ENCODE measurements at regions not wholly inside any gene's neighbourhood (a gene's known extent, or its start where the extent isn't known, plus 50 kb on each side); places are given as distances from the start of the nearest gene placed in this dataset.

DNA sequence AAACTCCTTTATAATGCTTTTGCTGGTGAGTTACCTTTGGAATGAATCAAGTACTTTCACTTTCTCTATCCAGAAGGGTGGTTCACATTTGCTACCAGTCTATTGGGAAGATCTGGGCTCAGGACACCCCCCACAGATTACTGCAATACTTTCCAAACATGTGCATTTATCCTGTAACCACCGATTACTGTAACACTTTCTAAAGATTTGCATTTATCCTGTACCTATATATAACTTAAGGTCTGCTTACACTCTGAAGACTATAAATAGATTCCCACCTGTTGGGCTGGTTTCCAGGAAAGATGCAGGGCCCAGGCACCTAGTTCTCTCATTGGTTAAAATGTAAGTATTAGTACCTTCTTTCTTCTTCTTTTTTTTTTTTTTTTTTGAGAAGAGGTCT is 113.0 kb upstream of the NEDD4L start:
- Histone ChIP-seq H3K27ac (ENCODE audit: insufficient read length, low read depth, low read length) (no peak overlapping the region), H2BK15ac (ENCODE audit: low read depth, low read length) (no peak overlapping the region), H3K4me2 (ENCODE audit: insufficient read depth, insufficient read length, low read length) (no peak overlapping the region), H3K27me3 (ENCODE audit: insufficient read depth, low read length) (no peaks in the 10 kb centered on the region), H2AFZ (ENCODE audit: low read length) (no peak overlapping the region), H2AK5ac (ENCODE audit: insufficient read length, low read length) (no peak overlapping the region), H3K79me2 (ENCODE audit: insufficient read depth, low read length) (no peaks in the 10 kb centered on the region), H4K20me1 (ENCODE audit: control insufficient read depth, insufficient read depth, insufficient read length) (no peaks in the 10 kb centered on the region), H3K18ac (ENCODE audit: insufficient read length, low read depth, low read length) (no peak overlapping the region), H2BK120ac (ENCODE audit: low read depth, low read length, poor library complexity, severe bottlenecking) (no peak overlapping the region), H2BK5ac (ENCODE audit: insufficient read length, low read length) (no peak overlapping the region), H3K14ac (ENCODE audit: insufficient read depth, low read length) (no peak overlapping the region), H2BK12ac (ENCODE audit: insufficient read length, low read depth, low read length) (no peak overlapping the region), H3K9me3 (ENCODE audit: control insufficient read depth, low read depth, low read length) (no peaks in the 10 kb centered on the region), H3K79me1 (ENCODE audit: insufficient read depth, low read depth, low read length, poor library complexity, severe bottlenecking) (no peaks in the 10 kb centered on the region), H3K4me1 (ENCODE audit: insufficient read depth, low read length) (no peaks in the 10 kb centered on the region), H3K56ac (ENCODE audit: insufficient read length, low read depth, low read length) (no peak overlapping the region), H3K4ac (ENCODE audit: low read depth, low read length) (no peak overlapping the region), H4K5ac (ENCODE audit: insufficient read length, low read depth, low read length) (no peak overlapping the region), H3T11ph (ENCODE audit: low read length) (no peak overlapping the region), H3K23me2 (ENCODE audit: insufficient read length, low read depth, low read length, poor library complexity, severe bottlenecking) (no peaks in the 10 kb centered on the region), H4K8ac (replicated peaks; ENCODE audit: insufficient read length, low read depth, low read length) (no peak overlapping the region), H3K9ac (ENCODE audit: extremely low read depth, insufficient read length, low read length) (no peak overlapping the region), H2BK20ac (ENCODE audit: low read depth, low read length, poor library complexity, severe bottlenecking) (no peak overlapping the region), H4K91ac (ENCODE audit: insufficient read length, low read depth, low read length) (no peak overlapping the region), H3K23ac (ENCODE audit: insufficient read length, low read depth, low read length) (no peak overlapping the region)
- Mint-ChIP-seq H3K36me3 (ENCODE audit: insufficient read depth in 1 of 3, low read depth in 3 of 3) (no peaks in the 10 kb centered on the region), H3K4me3 (no peak overlapping the region), H3K27ac (no peak overlapping the region), H3K27me3 (ENCODE audit: low read depth) (no peaks in the 10 kb centered on the region; the same call in 1 of the 2 replicates), H3K9me3 (peaks cover 2 to 3% of the 10 kb centered on the region in 2 experiments; a peak in 1 of 5 replicates), H3K4me1 (no peaks in the 10 kb centered on the region)
- TF ChIP-seq, protein P1, sequence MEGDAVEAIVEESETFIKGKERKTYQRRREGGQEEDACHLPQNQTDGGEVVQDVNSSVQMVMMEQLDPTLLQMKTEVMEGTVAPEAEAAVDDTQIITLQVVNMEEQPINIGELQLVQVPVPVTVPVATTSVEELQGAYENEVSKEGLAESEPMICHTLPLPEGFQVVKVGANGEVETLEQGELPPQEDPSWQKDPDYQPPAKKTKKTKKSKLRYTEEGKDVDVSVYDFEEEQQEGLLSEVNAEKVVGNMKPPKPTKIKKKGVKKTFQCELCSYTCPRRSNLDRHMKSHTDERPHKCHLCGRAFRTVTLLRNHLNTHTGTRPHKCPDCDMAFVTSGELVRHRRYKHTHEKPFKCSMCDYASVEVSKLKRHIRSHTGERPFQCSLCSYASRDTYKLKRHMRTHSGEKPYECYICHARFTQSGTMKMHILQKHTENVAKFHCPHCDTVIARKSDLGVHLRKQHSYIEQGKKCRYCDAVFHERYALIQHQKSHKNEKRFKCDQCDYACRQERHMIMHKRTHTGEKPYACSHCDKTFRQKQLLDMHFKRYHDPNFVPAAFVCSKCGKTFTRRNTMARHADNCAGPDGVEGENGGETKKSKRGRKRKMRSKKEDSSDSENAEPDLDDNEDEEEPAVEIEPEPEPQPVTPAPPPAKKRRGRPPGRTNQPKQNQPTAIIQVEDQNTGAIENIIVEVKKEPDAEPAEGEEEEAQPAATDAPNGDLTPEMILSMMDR (conservative IDR thresholded peaks at IDR 0.05), result no peak
- WGBS (ENCODE audit: extremely low coverage, insufficient read length, low lambda C conversion rate), result no CpG with 5 or more reads among the region's 1 CpG
- no peak for DNase-seq

Measured in H9 (cell line).